ENCODE measurements at regions not wholly inside any gene's neighbourhood (a gene's known extent, or its start where the extent isn't known, plus 50 kb on each side); places are given as distances from the start of the nearest gene placed in this dataset.

GRCh38 chr9:10793306-10793705 lies 180.5 kb upstream of the PTPRD start:
- TF ChIP-seq CTCF (IDR thresholded peaks at IDR 0.05) (no peak), POLR2AphosphoS5 (IDR thresholded peaks at IDR 0.05) (no peak), POLR2A (IDR thresholded peaks at IDR 0.05) (no peak), EP300 (IDR thresholded peaks at IDR 0.05) (no peak)

All from gastroesophageal sphincter (tissue), 3 donors.